Fibroblast of upper back skin (primary cell): ENCODE measurements at regions not wholly inside any gene's neighbourhood (a gene's known extent, or its start where the extent isn't known, plus 50 kb on each side); places are given as distances from the start of the nearest gene placed in this dataset.
A peak's percentile ranks its signal among the peaks of the same experiment; 100 is the strongest.
"Not testable (repeated sequence)": the region's sequence is repeated elsewhere in the genome, so short reads cannot be mapped to it uniquely, and the experiment has no call there.

Source experiments
- DNase-seq: peaks from one replicate; pipeline ENCODE4 v3.0.0-alpha.2; 2013

GRCh38 chr2:13616616-13617015, 899.9 kb downstream of the TRIB2 start:
- DNase-seq: no peak

DNA sequence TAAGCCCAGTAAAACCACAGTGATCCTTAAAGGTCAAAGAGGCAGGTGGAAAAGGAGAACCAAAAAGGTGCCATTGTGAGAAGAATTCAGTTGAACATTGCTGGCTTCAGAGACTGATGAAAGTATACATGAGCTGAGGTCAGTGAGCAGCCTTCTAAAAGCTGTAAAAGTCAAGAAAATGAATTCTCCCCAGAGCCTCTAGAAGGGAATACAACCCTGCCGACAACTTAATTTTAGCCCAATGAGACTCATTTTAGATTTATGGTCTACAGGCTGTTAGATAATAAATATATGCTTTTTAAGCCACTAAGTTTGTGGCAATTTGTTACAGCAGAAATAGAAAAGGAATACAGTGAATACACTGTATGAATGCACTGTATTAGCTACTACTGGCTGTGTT, 911.4 kb downstream of the TRIB2 start:
- no peak for DNase-seq

DNA sequence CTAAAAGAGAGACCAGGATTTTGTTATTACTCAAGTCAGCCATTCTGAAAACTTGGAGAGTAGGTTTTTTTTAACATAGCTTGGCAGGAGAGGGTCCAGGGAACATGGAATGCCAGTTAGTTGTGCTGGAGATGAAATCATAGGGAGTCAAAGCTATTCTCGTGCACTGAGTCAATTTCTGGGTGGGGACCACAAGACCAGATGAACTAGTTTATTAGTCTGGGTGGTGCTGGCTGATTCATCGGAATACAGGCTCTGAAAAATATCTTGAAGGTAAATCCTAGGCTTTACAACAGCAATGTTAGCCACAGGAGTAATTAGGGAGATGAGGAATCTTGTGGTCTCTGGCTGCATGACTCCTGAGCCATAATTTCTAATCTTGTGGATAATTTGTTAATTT, 921.4 kb downstream of the TRIB2 start:
- peak; percentile 35 for DNase-seq

DNA sequence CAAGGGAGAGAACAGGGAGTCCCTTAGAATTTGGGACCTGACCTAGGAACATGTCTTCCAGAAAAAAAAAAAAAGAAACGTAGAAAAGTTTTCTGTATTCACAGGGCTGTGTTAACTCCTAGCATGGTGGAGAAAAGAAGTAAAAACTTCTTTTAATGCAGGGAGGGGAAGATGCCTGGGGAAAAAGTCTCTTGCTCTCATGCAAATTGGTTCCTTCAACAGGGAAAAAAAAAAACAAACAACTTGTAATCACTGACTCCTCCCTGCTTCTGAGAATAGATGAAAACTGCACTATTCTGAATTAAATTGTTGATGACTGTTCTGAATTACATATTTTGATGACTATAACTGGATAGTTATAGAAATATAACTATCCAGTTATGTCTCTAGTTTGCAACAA, 933.2 kb downstream of the TRIB2 start:
- DNase-seq: no peak

DNA sequence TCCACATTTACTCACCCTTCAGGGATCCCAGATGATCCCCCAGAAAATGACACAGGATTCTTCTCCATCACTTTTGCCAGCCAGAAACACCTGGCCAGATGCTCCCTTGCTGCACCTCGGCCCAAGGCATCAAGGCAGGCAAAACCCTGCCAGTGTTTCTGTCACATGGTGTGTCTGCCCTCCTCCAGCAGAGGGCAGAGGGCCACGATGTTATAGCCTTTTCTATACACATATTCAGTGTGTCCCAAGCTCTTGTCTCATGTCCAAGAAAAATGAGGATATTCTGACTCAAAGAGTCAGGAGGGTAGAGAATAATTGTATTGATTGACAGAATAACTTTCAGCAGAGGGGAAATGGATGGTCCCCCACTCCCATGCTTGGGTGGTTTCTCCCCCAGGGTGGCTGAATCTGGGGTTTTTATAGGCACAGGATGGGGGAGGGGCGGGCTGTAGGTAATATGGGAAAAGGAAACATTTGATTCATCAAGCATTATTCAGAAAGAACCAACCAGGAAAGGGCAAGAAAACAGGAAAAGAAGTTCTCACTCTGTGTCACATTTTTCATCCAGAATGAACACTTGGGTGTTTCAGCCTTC, 933.9 kb downstream of the TRIB2 start:
- DNase-seq: no peak

- no peak for DNase-seq
Measured at GRCh38 chr2:13651684-13652131, 935.0 kb downstream of the TRIB2 start.

DNA sequence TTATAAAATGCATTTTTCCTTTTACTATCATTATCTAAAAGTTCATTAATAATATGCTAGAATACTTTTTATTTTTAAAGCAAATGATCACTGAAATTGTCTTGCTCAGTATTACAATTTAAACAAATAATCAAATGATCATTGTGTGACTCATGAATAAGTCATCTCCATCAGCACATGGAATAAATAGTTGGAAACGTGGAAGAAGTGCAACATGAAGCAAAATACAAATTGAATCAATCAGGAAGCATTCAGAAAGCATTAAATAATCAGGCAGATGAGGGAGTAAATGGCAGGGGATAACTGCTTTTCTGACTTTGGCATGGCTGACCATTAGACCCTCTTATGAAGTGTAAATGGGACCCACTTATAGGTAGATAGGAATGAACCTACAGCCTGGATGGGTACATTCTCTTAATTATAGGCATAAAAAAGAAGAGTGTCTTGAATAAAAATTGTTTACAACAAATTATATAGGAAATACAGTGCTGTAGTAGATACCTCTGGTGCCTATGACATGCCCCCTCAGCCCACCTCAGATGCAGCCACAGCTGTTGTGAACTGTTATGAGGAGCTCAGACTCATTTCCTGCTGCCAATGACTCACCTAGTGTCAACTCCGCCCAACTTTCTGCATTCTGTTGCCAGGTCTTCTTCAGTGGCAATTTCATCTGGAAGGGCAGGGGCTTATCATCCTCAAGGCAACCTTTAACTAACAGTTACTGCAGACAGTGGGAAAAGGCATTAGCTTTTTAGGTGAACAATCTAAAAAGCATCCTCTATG, 936.0 kb downstream of the TRIB2 start:
- peak; percentile 73 for DNase-seq

- no peak for DNase-seq
Measured at GRCh38 chr2:13654416-13654815, 937.7 kb downstream of the TRIB2 start.

DNA sequence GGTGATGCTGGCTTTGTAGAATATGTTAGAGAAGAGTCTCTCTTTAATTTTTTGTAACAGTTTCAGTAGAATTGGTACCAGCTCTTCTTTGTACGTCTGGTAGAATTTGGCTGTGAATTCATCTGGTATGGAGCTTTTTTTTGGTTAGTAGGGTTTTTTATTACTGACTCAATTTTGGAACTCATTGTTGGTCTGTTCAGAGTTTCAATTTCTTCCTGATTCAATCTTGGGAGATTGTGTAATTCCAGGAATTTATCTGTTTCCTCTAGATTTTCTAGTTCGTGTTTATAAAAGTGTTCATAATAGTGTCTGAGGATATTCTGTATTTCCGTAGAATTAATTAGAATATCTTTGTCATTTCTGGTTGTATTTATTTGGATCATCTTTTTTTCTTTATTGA, 943.5 kb downstream of the TRIB2 start:
- no peak for DNase-seq

DNA sequence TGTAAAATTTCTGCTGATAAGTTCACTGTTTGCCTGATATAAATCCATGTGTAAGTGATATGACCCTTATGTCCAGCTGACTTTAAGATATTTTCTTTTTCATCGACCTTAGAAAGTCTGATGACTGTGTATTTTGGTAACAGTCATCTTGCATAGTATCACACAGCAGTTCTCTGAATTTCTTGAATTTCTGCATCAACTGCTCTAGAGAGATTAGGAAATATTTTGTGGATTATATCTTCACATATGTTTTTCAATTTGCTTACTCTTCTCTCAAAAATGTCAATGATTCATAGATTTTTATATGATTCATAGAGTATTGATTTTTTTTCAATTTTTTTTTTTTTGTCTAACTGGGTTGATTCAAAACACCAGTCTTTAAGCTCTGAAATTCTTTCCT, 945.3 kb downstream of the TRIB2 start:
- peak; percentile 43 for DNase-seq

DNA sequence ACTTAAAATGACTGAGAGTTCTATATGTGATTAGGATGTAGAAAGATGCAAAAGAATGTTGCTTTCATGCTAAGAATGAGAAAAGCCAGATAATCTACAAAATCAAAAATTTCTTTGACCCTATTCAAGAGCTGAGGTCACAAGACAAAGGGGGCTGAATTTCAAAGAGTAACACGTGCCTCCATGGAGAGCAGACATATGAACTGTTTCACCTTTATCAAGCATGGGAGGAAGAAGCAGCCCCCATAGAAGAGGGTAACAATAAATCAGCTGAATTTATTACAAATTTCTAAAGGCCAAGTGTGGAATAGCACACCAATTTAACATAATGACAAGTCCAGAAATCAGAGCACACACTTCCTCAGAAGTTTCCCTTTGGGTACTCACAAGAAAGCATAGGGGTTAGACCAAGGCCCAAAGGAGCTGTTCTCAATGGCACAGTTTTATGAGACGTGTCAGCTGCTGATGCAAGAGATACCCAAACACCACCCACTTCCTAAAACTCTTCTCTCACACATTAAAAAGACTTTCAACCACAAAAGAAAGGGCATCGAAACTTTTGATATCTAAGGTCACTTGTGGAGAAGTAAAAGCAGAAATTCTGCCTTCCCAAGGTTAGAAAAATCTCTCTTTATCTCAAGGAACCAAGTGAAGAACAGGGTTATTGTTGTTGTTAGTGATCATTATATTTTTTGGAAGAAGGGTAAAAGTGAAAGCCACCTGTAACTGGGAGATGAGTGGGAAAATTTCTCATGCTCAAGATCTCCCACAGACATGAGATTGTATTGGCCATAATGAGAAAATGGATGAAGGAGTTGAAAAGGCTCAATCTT, 950.1 kb downstream of the TRIB2 start:
- DNase-seq: no peak

DNA sequence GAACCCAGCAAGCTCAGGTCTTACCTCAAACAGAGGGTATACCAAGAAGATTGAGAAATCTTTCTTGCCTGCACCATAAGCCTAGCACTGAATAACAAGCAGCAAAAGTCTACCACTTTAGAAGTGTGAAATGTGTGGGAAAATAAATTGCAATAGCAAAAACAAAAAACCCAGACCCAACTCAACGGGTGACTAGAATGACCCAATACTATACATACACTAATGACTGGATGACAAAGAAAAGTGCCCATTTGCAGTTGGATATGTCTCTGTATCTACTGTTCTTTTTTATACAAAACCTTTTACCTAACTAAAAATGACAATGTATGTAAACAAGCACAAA, 950.6 kb downstream of the TRIB2 start:
- DNase-seq: no peak

- no peak for DNase-seq
Measured at GRCh38 chr2:13669607-13670006, 952.9 kb downstream of the TRIB2 start.

- DNase-seq: not testable (repeated sequence)
Measured at GRCh38 chr2:13673821-13674220, 957.1 kb downstream of the TRIB2 start.

DNA sequence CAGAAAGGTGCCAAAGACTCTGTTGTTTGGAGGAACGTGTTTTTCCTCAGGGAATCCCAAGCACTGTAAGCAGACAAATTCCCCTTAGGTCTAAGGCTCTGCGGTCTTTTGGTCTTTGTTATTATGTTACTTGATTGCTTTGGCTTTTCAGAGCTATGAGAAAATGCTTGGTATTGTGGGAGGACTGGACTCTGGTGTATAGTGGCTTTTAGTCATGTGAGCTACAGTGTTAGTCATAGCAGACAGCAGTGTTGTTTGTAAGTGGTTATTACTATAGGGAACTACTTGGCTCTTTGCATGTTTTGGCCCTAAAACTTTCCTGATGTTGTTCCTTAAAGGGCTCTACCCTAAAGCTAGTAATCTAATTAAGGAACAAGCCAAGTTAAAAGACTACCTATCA, 956.2 kb upstream of the LRATD1 start:
- peak; percentile 60 for DNase-seq

DNA sequence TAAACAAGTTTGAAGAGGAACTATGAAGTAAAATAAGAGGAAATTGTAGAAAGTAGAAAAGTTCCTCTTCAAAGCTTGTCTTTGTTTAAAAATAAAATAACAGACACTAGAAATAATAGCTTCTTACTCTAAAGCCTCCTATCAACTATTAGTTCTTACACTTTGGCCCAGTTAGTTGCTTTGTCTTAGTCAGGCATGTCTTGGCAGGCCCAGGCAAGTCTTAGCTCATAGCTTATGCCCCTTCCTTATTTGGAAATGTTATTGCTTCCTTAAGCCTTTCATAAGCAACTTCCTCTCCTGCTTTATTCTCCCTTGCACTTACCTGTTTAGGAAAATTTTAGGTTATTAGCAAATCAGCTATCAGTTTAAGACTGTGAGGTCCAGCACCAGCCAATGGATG, 950.6 kb upstream of the LRATD1 start:
- DNase-seq: no peak

DNA sequence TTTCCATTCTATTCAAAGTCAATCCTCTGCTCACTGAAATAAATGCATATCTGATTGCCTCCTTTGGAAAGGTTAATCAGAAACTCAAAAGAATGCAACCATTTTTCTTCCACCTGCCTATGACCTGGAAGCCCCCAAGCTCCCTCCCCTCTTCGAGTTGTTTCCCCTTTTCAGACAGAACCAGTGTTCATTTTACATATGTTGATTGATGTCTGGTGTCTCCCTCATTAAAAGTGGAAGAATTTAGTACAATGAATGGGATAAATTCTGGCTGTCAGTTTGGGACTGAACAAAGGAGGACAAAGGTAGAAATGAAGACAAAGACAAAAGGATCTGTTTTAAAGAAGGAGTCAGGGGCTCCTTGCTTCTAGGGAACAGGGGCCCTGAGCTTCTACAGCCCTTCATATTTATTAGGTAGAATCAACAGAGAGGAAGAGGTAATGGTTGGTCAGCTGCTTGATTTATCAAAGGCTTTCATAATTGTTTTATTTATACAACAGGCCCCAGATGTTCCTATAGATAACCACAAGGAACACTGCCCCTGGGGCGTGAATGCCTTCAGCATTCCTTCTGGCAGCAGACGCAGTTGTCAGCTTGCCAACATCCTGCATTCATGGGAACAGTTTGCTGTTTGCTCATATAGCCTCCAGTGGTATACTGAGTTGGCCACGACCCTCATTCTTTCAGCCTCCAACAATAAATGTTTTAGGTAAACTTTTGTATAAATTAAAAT, 949.8 kb upstream of the LRATD1 start:
- peak; percentile 51 for DNase-seq

DNA sequence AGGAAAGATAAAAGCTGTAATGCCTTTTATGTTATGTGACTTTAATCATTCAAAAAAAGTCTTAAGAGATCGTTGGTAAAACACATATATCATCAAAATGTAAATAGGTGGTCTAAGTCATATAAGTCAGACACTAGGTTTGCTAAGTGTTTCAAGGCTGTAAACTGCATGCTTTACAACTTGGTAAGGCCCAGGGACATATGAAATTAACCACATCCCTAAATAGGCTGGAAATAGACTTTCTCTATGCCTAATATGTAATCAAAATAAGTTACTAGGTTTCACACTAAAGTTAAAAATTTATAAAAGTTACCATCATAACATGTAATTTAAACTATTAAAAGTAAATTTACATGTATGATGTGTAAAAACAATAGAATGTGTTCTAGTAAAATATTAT, 946.3 kb upstream of the LRATD1 start:
- no peak for DNase-seq

GRCh38 chr2:13694673-13695072, 937.8 kb upstream of the LRATD1 start:
- DNase-seq: no peak

DNA sequence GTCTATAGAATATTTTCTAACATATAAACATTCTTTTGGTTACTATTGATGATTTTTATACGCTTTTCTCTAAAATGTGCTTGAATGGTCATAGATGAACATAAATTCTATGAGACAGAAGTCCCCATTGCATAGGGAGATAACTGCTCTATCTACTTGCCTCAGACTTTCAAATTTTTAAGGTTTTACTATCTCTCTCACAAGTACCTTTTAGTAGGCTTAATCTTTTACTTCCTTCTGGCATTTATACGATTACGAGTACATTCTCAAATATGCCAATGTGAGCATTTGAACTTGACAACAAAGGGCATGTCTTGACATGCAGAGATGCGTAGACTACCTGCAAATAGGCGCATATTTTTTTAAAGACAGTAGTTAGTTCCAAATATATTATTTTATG, 935.9 kb upstream of the LRATD1 start:
- no peak for DNase-seq

DNA sequence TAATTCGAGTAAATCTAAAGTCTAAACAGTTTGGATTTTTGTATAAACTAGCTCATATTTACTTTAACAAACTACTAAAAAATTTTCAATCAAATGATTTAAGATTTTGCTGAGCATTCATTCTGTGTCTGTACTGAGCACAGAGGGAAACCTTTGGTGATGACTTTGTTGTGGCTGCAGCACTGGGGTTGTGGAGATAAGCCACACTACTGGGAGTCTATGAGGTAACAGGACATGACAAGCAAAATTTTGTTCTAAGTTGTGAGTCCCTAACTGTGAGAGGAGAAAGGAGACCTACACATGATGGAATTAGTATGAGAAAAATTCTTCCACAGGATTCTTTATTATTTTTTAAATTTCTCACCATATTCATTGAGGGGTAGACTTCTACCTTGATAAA, 933.7 kb upstream of the LRATD1 start:
- DNase-seq: no peak

DNA sequence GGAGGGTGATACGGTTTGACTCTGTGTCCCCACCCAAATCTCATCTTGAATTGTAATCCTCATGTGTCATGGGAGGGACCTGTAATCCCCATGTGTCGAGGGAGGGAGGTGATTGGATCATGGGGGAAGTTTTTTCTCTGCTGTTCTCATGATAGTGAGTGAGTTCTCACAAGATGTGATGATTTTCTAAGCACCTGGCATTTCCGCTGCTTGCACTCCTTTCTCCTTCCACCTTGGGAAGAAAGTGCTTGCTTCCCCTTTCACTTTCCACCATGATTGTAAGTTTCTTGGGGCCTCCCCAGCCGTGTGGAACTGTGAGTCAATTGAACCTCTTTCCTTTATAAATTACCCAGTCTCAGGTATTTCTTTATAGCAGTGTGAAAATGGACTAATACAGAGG, 932.6 kb upstream of the LRATD1 start:
- not testable (repeated sequence) for DNase-seq

DNA sequence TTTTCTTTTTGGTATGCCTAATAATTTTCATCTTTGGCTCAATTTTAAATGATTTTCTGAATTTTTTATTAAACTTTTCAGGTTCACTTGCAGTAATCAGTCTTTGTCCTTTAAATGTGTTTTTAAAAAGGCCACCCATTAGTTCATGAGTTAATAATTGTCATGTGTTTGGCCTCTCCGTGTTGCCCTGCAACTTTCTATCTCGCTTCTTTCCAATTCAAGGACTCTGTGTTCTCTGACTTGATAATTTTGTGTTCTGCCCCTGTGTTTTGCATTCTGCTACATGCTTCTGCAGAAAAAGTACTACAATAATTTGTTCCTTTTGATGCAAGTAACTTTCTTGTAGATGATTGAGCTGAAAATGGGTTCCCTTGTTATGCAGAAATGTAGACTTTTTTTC, 921.4 kb upstream of the LRATD1 start:
- DNase-seq: no peak
